DOHH2 (cell line): ENCODE measurements at regions not wholly inside any gene's neighbourhood (a gene's known extent, or its start where the extent isn't known, plus 50 kb on each side); places are given as distances from the start of the nearest gene placed in this dataset.

Source experiments
- H3F3A ChIP-seq: fragments of 200-600 bp; sonication (generic), shearing (Covaris generic); 2 replicates; pipeline ENCODE4 v1.6.0; 2016; ENCODE audit warnings: antibody characterized with exemption, mild to moderate bottlenecking; ENCODE audit not compliant: control insufficient read depth, insufficient read depth
- H3K27ac ChIP-seq: fragments of 200-600 bp; sonication (generic); 2 replicates; pipeline ENCODE4 v1.5.1; 2014; ENCODE audit warnings: low read depth, mild to moderate bottlenecking, low read length, moderate library complexity
- H3K27me3 ChIP-seq: fragments of 200-600 bp; sonication (generic); 2 replicates; pipeline ENCODE4 v1.6.1; 2014; ENCODE audit warnings: mild to moderate bottlenecking, low read length, mixed read lengths; ENCODE audit not compliant: control insufficient read depth
- H3K36me3 ChIP-seq: fragments of 200-600 bp; sonication (generic); 2 replicates; pipeline ENCODE4 v1.6.1; 2014; ENCODE audit warnings: mild to moderate bottlenecking, low read length, moderate library complexity, mixed read lengths; ENCODE audit not compliant: control insufficient read depth
- H3K4me1 ChIP-seq: fragments of 200-600 bp; sonication (generic); 2 replicates; pipeline ENCODE4 v1.6.1; 2014; ENCODE audit warnings: mild to moderate bottlenecking, low read length, mixed read lengths; ENCODE audit not compliant: control insufficient read depth
- H3K4me2 ChIP-seq: fragments of 200-600 bp; sonication (generic); 2 replicates; pipeline ENCODE4 v1.6.0; 2014; ENCODE audit warnings: mild to moderate bottlenecking, low read length, moderate library complexity
- H3K4me3 ChIP-seq: fragments of 200-600 bp; sonication (generic); 2 replicates; pipeline ENCODE4 v1.5.1; 2014; ENCODE audit warnings: mild to moderate bottlenecking, low read length, mixed read lengths
- H3K79me2 ChIP-seq: fragments of 200-600 bp; sonication (generic); 2 replicates; pipeline ENCODE4 v1.6.1; 2014; ENCODE audit warnings: mild to moderate bottlenecking, low read length, mixed read lengths; ENCODE audit not compliant: control insufficient read depth
- H3K9me2 ChIP-seq: fragments of 200-600 bp; sonication (generic); replicated peaks from 2 replicates; pipeline ENCODE4 v1.6.1; 2014; ENCODE audit warnings: mild to moderate bottlenecking, low read length, mixed read lengths; ENCODE audit not compliant: control insufficient read depth
- H3K9me3 ChIP-seq: fragments of 200-600 bp; sonication (generic); 2 replicates; pipeline ENCODE4 v1.6.1; 2014; ENCODE audit warnings: antibody characterized with exemption, low read length, mixed read lengths; ENCODE audit not compliant: control insufficient read depth, insufficient read depth
- H4K20me1 ChIP-seq: fragments of 200-600 bp; sonication (generic); 2 replicates; pipeline ENCODE4 v1.6.0; 2014; ENCODE audit warnings: low read depth, mild to moderate bottlenecking, antibody characterized with exemption, low read length, moderate library complexity; ENCODE audit not compliant: control insufficient read depth, insufficient read depth
- EZH2phosphoT487 ChIP-seq: fragments of 200-600 bp; sonication (generic); IDR thresholded peaks from 2 replicates; pipeline ENCODE4 v1.6.1; 2017; ENCODE audit warnings: borderline replicate concordance, mild to moderate bottlenecking, antibody characterized with exemption, low read length, moderate library complexity, mixed read lengths
- TF ChIP-seq, protein P1 (sequence below): fragments of 200-600 bp; sonication (generic); IDR thresholded peaks from one replicate; pipeline ENCODE4 v1.5.1; 2014; ENCODE audit warnings: antibody characterized with exemption, mild to moderate bottlenecking, low read depth, low read length; ENCODE audit not compliant: poor library complexity, severe bottlenecking

DNA sequence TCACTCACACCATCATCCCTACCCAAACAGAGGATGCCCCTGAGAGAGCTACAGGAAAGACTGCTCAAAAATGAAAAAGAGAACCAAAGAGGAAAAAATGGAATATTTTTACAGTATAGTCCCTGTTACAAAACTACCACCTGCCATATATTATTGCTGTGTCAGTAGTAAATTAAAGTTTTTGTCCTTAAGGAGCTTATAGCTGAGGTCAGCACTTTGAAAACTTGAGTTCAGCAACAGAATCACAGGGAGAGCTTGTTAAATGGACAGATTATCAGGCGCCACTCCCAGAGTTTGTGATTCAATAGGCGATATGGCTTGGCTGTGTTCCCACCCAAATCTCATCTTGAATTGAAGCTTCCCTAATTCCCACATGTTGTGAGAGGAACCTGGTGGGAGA is 71.9 kb upstream of the FAM9A start:
- no peak overlapping the region for H3K27ac ChIP-seq
- no peak overlapping the region for H3K4me3 ChIP-seq
- no peaks in the 10 kb centered on the region for H3K9me2 ChIP-seq
- H3K9me3 ChIP-seq, result no peaks in the 10 kb centered on the region
- no peaks in the 10 kb centered on the region for H3K79me2 ChIP-seq
- no peak overlapping the region for H3K4me2 ChIP-seq
- H4K20me1 ChIP-seq, result no peaks in the 10 kb centered on the region
- H3K27me3 ChIP-seq, result no peaks in the 10 kb centered on the region
- H3K4me1 ChIP-seq, result no peaks in the 10 kb centered on the region
- H3K36me3 ChIP-seq, result no peaks in the 10 kb centered on the region
- TF ChIP-seq, protein P1, sequence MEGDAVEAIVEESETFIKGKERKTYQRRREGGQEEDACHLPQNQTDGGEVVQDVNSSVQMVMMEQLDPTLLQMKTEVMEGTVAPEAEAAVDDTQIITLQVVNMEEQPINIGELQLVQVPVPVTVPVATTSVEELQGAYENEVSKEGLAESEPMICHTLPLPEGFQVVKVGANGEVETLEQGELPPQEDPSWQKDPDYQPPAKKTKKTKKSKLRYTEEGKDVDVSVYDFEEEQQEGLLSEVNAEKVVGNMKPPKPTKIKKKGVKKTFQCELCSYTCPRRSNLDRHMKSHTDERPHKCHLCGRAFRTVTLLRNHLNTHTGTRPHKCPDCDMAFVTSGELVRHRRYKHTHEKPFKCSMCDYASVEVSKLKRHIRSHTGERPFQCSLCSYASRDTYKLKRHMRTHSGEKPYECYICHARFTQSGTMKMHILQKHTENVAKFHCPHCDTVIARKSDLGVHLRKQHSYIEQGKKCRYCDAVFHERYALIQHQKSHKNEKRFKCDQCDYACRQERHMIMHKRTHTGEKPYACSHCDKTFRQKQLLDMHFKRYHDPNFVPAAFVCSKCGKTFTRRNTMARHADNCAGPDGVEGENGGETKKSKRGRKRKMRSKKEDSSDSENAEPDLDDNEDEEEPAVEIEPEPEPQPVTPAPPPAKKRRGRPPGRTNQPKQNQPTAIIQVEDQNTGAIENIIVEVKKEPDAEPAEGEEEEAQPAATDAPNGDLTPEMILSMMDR, result no peak
- no peak for TF ChIP-seq EZH2phosphoT487
- no peaks in the 10 kb centered on the region for H3F3A ChIP-seq

GRCh38 chrX:8870411-8870810 is 69.2 kb upstream of the FAM9A start:
- Histone ChIP-seq H3K36me3 (no peaks in the 10 kb centered on the region), H3K9me2 (no peaks in the 10 kb centered on the region), H3K4me3 (no peak overlapping the region), H3K27ac (no peak overlapping the region), H3K79me2 (no peaks in the 10 kb centered on the region), H3K4me2 (no peak overlapping the region), H3F3A (no peaks in the 10 kb centered on the region), H3K27me3 (no peaks in the 10 kb centered on the region), H3K9me3 (no peaks in the 10 kb centered on the region), H3K4me1 (no peaks in the 10 kb centered on the region), H4K20me1 (no peaks in the 10 kb centered on the region)
- TF ChIP-seq, protein P1, result no peak

- TF ChIP-seq, protein P1, result no peak
- no peak for TF ChIP-seq EZH2phosphoT487
Measured at GRCh38 chrX:8869812-8870211, 68.6 kb upstream of the FAM9A start.

DNA sequence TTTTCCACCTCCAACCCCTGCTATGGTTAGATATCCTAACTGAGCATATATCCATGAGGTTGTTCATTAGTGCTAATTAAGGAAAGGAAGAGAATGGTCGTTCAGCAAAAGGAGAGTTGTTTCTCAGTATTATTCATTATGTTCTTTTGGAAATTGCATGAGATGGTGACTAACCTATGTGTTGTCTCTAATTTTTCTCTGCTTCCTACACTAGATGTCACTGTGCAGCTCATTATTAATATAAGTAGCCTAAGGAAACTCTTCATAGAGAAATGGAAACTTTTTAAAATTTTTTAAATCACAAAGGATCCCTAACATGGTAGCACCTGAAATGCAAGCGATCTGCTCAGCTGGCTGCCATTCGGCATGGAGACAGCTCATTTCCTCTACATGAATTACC is 67.7 kb upstream of the FAM9A start:
- TF ChIP-seq, protein P1, result no peak
- TF ChIP-seq EZH2phosphoT487, result no peak
- H3K36me3 ChIP-seq, result no peaks in the 10 kb centered on the region

More at GRCh38 chrX:8869812-8870211, 68.6 kb upstream of the FAM9A start:
- Histone ChIP-seq H3K27me3 (no peaks in the 10 kb centered on the region), H3F3A (no peaks in the 10 kb centered on the region), H3K4me3 (no peak overlapping the region), H3K79me2 (no peaks in the 10 kb centered on the region), H3K4me2 (no peak overlapping the region), H4K20me1 (no peaks in the 10 kb centered on the region), H3K9me3 (no peaks in the 10 kb centered on the region), H3K9me2 (no peaks in the 10 kb centered on the region), H3K4me1 (no peaks in the 10 kb centered on the region), H3K36me3 (no peaks in the 10 kb centered on the region), H3K27ac (no peak overlapping the region)

More for the DNA sequence above, 67.7 kb upstream of the FAM9A start:
- H3K4me2 ChIP-seq, result no peak overlapping the region
- no peaks in the 10 kb centered on the region for H4K20me1 ChIP-seq
- H3K4me1 ChIP-seq, result no peaks in the 10 kb centered on the region
- H3K27me3 ChIP-seq, result no peaks in the 10 kb centered on the region
- H3K9me3 ChIP-seq, result no peaks in the 10 kb centered on the region
- no peaks in the 10 kb centered on the region for H3K79me2 ChIP-seq
- no peak overlapping the region for H3K4me3 ChIP-seq
- H3K27ac ChIP-seq, result no peak overlapping the region
- H3K9me2 ChIP-seq, result no peaks in the 10 kb centered on the region
- no peaks in the 10 kb centered on the region for H3F3A ChIP-seq
